Kidney (tissue), 13 donors: ENCODE measurements at regions not wholly inside any gene's neighbourhood (a gene's known extent, or its start where the extent isn't known, plus 50 kb on each side); places are given as distances from the start of the nearest gene placed in this dataset.

Experiments used
- DNase-seq, 5 donors: peaks; one replicate each; pipeline ENCODE4 v3.0.0-alpha.2; 2013 to 2020
- FAIRE-seq: peaks from 2 replicates; lab custom pipeline; 2012; peaks lifted over from hg19 to GRCh38; lab: Jason Lieb, UNC
- H3K27ac ChIP-seq, 2 donors: one replicate each; pipeline ENCODE4 v1.7.0; 2013; ENCODE audit warnings: low read depth in 2 of 2, low read length in 2 of 2, inconsistent platforms in 1 of 2
- H3K27me3 ChIP-seq: one replicate; pipeline ENCODE4 v1.7.1; 2013; ENCODE audit warnings: low read length, inconsistent platforms; ENCODE audit not compliant: control insufficient read depth, insufficient read depth
- H3K36me3 ChIP-seq, 3 donors: one replicate each; pipeline versions ENCODE4 v1.7.0 to v1.7.1; 2013; ENCODE audit warnings: low read length in 3 of 3, control low read depth in 1 of 3, inconsistent platforms in 1 of 3; ENCODE audit not compliant: insufficient read depth in 3 of 3, control insufficient read depth in 2 of 3
- H3K4me1 ChIP-seq, 3 donors: one replicate each; pipeline versions ENCODE4 v1.7.0 to v1.7.1; 2013; ENCODE audit warnings: low read length in 3 of 3, inconsistent platforms in 1 of 3, low read depth in 1 of 3; ENCODE audit not compliant: control insufficient read depth in 2 of 3, insufficient read depth in 2 of 3
- H3K4me3 ChIP-seq, 3 donors: one replicate each; pipeline versions ENCODE4 v1.7.0 to v1.8.1; 2013; ENCODE audit warnings: low read length in 3 of 3, control low read depth in 1 of 3, inconsistent platforms in 1 of 3
- H3K9ac ChIP-seq, 3 donors: one replicate each; pipeline versions ENCODE4 v1.7.0 to v1.7.1; 2013; ENCODE audit warnings: low read length in 3 of 3, control low read depth in 1 of 3, inconsistent platforms in 1 of 3
- H3K9me3 ChIP-seq, 3 donors: one replicate each; pipeline versions ENCODE4 v1.7.0 to v1.7.1; 2013; ENCODE audit warnings: low read length in 3 of 3, control low read depth in 1 of 3, inconsistent platforms in 1 of 3; ENCODE audit not compliant: control insufficient read depth in 2 of 3, insufficient read depth in 1 of 3
- intact Hi-C: fragments of 100-400 bp; cut with DNase I; formaldehyde crosslinking; loops from one replicate; pipeline ENCODE4 v1.11.1; 2022
- TF ChIP-seq, protein P1 (sequence below): IDR thresholded peaks from 3 replicates; pipeline ENCODE4 v1.5.1; 2012; ENCODE audit warnings: mild to moderate bottlenecking, moderate library complexity, borderline replicate concordance; ENCODE audit not compliant: insufficient read depth; ENCODE audit errors: extremely low read depth
- donor health status: control.
- donor health status: control.
- donor health status: control.
- donor health status: control.
- donor health status: control.
- donor health status: DM: yes; HTN: yes; CAD: no.
- donor health status: Normal renal cell carcinoma (clear cell type).

DNA sequence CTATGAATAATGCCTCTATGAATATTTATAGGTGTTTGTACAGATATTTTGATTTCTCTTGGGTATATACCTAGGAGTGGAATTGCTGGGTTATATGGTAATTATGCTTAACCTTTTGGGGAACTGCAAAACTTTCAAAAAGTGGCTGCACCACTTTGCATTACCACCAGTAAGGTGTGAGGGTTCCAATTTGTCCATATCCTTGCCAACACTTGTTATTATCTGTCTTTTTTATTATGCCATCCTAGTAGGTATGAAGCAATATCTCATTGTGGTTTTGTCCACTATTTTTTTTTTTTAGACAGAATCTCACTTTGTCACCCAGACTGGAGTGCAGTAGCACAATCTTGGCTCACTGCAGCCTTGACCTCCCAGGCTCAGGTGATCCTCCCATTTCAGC lies 112.2 kb upstream of the FBXO11 start:
- intact Hi-C loops = no loop called here
- TF ChIP-seq, protein P1, sequence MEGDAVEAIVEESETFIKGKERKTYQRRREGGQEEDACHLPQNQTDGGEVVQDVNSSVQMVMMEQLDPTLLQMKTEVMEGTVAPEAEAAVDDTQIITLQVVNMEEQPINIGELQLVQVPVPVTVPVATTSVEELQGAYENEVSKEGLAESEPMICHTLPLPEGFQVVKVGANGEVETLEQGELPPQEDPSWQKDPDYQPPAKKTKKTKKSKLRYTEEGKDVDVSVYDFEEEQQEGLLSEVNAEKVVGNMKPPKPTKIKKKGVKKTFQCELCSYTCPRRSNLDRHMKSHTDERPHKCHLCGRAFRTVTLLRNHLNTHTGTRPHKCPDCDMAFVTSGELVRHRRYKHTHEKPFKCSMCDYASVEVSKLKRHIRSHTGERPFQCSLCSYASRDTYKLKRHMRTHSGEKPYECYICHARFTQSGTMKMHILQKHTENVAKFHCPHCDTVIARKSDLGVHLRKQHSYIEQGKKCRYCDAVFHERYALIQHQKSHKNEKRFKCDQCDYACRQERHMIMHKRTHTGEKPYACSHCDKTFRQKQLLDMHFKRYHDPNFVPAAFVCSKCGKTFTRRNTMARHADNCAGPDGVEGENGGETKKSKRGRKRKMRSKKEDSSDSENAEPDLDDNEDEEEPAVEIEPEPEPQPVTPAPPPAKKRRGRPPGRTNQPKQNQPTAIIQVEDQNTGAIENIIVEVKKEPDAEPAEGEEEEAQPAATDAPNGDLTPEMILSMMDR = no peak
- no peak for FAIRE-seq
- H3K36me3 ChIP-seq = no peaks in the 10 kb centered on the region
- H3K9ac ChIP-seq = no peak overlapping the region
- H3K27me3 ChIP-seq = no peaks in the 10 kb centered on the region
- no peaks in the 10 kb centered on the region for H3K9me3 ChIP-seq
- H3K4me1 ChIP-seq = no peaks in the 10 kb centered on the region
- DNase-seq = no peak
- no peak overlapping the region for H3K4me3 ChIP-seq
- no peak overlapping the region for H3K27ac ChIP-seq

DNA sequence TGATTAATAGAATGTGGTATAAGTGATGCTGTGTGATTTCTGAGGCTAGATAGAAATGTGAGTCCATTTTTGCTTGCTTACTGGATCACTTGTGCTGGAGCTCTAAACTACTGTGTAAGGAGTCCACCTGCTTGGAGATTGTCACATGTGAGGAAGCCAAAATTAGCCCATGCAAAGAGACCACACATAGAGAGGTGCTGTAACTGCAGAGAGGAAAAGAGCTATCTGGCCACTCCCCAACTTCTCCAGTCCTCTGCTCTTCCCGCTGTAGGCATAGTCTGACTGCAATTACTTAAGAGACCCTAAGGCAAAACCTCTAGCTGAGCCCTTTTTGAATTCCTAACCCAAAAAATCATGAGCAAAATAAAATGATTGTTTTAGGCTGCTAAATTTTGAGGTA lies 120.6 kb upstream of the FBXO11 start:
- Histone ChIP-seq H3K9ac (no peak overlapping the region), H3K27ac (no peak overlapping the region), H3K9me3 (no peaks in the 10 kb centered on the region), H3K36me3 (no peaks in the 10 kb centered on the region), H3K4me3 (no peak overlapping the region), H3K4me1 (no peaks in the 10 kb centered on the region), H3K27me3 (no peaks in the 10 kb centered on the region)
- intact Hi-C loops = no loop called here
- FAIRE-seq (no peak), DNase-seq (no peak)
- TF ChIP-seq, protein P1 = no peak

DNA sequence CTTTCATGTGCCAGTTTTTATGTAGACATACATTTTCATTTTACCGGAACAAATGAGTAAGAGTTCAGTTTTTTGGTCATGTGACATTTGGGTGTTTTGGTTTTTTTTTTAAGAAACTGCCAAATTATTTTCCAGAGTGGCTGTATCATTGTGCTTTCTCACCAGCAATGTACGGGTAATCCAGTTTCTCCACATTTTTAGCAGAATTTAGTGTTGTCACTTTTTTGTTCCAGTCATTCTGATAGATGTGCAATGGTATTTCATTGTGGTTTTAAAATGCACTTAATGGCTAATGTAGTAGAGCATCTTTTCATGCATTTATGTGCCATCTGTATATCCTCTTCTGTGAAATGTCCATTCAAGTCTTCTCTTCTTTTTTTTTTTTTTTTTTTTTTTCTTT lies 126.5 kb upstream of the FBXO11 start:
- DNase-seq (no peak), FAIRE-seq (no peak)
- intact Hi-C loops = no loop called here
- Histone ChIP-seq H3K36me3 (no peaks in the 10 kb centered on the region), H3K9me3 (peaks cover 0 to 3% (median 0%) of the 10 kb centered on the region in 3 donors), H3K4me1 (no peaks in the 10 kb centered on the region), H3K4me3 (no peak overlapping the region), H3K9ac (no peak overlapping the region), H3K27ac (no peak overlapping the region), H3K27me3 (no peaks in the 10 kb centered on the region)
- TF ChIP-seq, protein P1 = no peak

DNA sequence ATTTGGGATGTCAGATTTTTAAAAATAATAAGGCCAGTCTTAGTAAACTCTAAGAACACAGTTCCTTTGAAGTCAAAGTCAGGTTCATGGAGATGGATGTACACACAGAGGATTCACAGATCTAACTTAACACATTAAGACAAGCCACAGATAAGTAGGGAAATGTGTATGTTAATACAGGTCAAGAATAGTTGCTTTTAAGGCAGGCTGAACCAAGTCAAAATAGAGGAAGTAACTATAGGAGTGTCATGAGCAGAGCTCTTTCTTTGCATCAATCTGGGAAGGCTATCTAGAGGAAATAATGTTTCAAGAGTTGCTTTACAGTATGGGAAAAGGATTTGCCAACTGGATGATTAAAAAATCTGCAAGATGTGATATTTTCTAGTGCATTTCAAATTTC lies 128.0 kb upstream of the FBXO11 start:
- no peaks in the 10 kb centered on the region for H3K27me3 ChIP-seq
- peaks cover 0 to 3% (median 0%) of the 10 kb centered on the region in 3 donors for H3K9me3 ChIP-seq
- no peak overlapping the region for H3K9ac ChIP-seq
- no peak for DNase-seq
- TF ChIP-seq, protein P1 = no peak
- FAIRE-seq = no peak
- H3K36me3 ChIP-seq = no peaks in the 10 kb centered on the region
- H3K4me3 ChIP-seq = no peak overlapping the region
- intact Hi-C loops = no loop called here
- H3K27ac ChIP-seq = no peak overlapping the region
- no peaks in the 10 kb centered on the region for H3K4me1 ChIP-seq
